Cardiac muscle cell (in vitro differentiated cells and primary cell): ENCODE measurements at regions not wholly inside any gene's neighbourhood (a gene's known extent, or its start where the extent isn't known, plus 50 kb on each side); places are given as distances from the start of the nearest gene placed in this dataset.

Experiments
- DNase-seq, 2 donors: peaks; one replicate each; pipeline versions ENCODE4 v3.0.0 to v3.0.0-alpha.2; 2010 to 2017; ENCODE audit warnings: low read depth in 1 of 2, low spot score in 1 of 2
- H3K27ac ChIP-seq: fragments of 200-600 bp; sonication (generic); 2 replicates; pipeline ENCODE4 v1.5.1; 2016
- H3K27me3 ChIP-seq: fragments of 200-600 bp; sonication (generic); 2 replicates; pipeline ENCODE4 v1.6.0; 2016; ENCODE audit warnings: control low read depth
- H3K36me3 ChIP-seq: fragments of 200-600 bp; sonication (generic); 2 replicates; pipeline ENCODE4 v1.5.1; 2016; ENCODE audit warnings: control low read depth
- H3K4me1 ChIP-seq: fragments of 200-600 bp; sonication (generic); 2 replicates; pipeline ENCODE4 v1.8.1; 2017; ENCODE audit warnings: low read depth, mild to moderate bottlenecking, mixed run types
- H3K4me3 ChIP-seq: fragments of 200-600 bp; sonication (generic); 2 replicates; pipeline ENCODE4 v1.5.1; 2016; ENCODE audit warnings: mild to moderate bottlenecking
- H3K9me3 ChIP-seq: fragments of 200-600 bp; sonication (generic); 2 replicates; pipeline ENCODE4 v1.5.1; 2017; ENCODE audit warnings: low read depth, mild to moderate bottlenecking, control low read depth
- CTCF ChIP-seq: IDR thresholded peaks from 2 replicates; pipeline ENCODE4 v1.5.1; 2012; ENCODE audit warnings: low read depth, mild to moderate bottlenecking, low read length

GRCh38 chr1:9429342-9429711 lies 109.9 kb upstream of the SLC25A33 start:
- no peaks in the 10 kb centered on the region for H3K36me3 ChIP-seq
- H3K4me1 ChIP-seq, result peaks cover 4% of the 10 kb centered on the region
- DNase-seq, result no peak
- H3K9me3 ChIP-seq, result no peaks in the 10 kb centered on the region
- TF ChIP-seq CTCF, result no peak
- no peak overlapping the region for H3K27ac ChIP-seq
- H3K4me3 ChIP-seq, result peak overlapping the region; percentile 35
- no peaks in the 10 kb centered on the region for H3K27me3 ChIP-seq

- H3K27ac ChIP-seq, result no peak overlapping the region
- peaks cover 1% of the 10 kb centered on the region for H3K4me1 ChIP-seq
- no peaks in the 10 kb centered on the region for H3K36me3 ChIP-seq
- no peak overlapping the region for H3K4me3 ChIP-seq
- H3K27me3 ChIP-seq, result no peaks in the 10 kb centered on the region
- H3K9me3 ChIP-seq, result no peaks in the 10 kb centered on the region
- TF ChIP-seq CTCF, result no peak
- no peak for DNase-seq
Observed at GRCh38 chr1:9434247-9435152, 104.8 kb upstream of the SLC25A33 start.

GRCh38 chr1:9435153-9435636 lies 104.1 kb upstream of the SLC25A33 start:
- no peak overlapping the region for H3K4me3 ChIP-seq
- peak in 1 of 2 donors; percentile 36 for DNase-seq
- H3K9me3 ChIP-seq, result no peaks in the 10 kb centered on the region
- H3K27me3 ChIP-seq, result no peaks in the 10 kb centered on the region
- H3K4me1 ChIP-seq, result no peaks in the 10 kb centered on the region
- no peak for TF ChIP-seq CTCF
- H3K27ac ChIP-seq, result no peak overlapping the region
- H3K36me3 ChIP-seq, result no peaks in the 10 kb centered on the region

GRCh38 chr1:9435854-9436640 lies 103.2 kb upstream of the SLC25A33 start:
- TF ChIP-seq CTCF, result no peak
- no peak overlapping the region for H3K27ac ChIP-seq
- no peak overlapping the region for H3K4me3 ChIP-seq
- H3K9me3 ChIP-seq, result no peaks in the 10 kb centered on the region
- no peaks in the 10 kb centered on the region for H3K4me1 ChIP-seq
- no peak for DNase-seq
- no peaks in the 10 kb centered on the region for H3K36me3 ChIP-seq
- no peaks in the 10 kb centered on the region for H3K27me3 ChIP-seq

- peaks cover 17% of the 10 kb centered on the region for H3K4me1 ChIP-seq
- no peaks in the 10 kb centered on the region for H3K27me3 ChIP-seq
- no peak overlapping the region for H3K4me3 ChIP-seq
- TF ChIP-seq CTCF, result no peak
- H3K9me3 ChIP-seq, result no peaks in the 10 kb centered on the region
- H3K36me3 ChIP-seq, result no peaks in the 10 kb centered on the region
- DNase-seq, result peak in 1 of 2 donors; percentile 43
- H3K27ac ChIP-seq, result no peak overlapping the region
Observed at GRCh38 chr1:9437961-9438430, 101.3 kb upstream of the SLC25A33 start.
